ENCODE measurements at regions not wholly inside any gene's neighbourhood (a gene's known extent, or its start where the extent isn't known, plus 50 kb on each side); places are given as distances from the start of the nearest gene placed in this dataset.

- TF ChIP-seq POLR2AphosphoS5 (IDR thresholded peaks at IDR 0.05; ENCODE audit: low read depth, low read length) (no peak), TAF1 (IDR thresholded peaks at IDR 0.05; ENCODE audit: borderline replicate concordance, insufficient read depth, low read length) (no peak), SIN3A (IDR thresholded peaks at IDR 0.05; ENCODE audit: borderline replicate concordance, insufficient read depth, low read length) (no peak), FOXP2 (optimal IDR thresholded peaks at IDR 0.05; ENCODE audit: borderline replicate concordance, extremely low read depth, extremely low read length, insufficient read depth) (no peak)
- TF ChIP-seq, protein P1, sequence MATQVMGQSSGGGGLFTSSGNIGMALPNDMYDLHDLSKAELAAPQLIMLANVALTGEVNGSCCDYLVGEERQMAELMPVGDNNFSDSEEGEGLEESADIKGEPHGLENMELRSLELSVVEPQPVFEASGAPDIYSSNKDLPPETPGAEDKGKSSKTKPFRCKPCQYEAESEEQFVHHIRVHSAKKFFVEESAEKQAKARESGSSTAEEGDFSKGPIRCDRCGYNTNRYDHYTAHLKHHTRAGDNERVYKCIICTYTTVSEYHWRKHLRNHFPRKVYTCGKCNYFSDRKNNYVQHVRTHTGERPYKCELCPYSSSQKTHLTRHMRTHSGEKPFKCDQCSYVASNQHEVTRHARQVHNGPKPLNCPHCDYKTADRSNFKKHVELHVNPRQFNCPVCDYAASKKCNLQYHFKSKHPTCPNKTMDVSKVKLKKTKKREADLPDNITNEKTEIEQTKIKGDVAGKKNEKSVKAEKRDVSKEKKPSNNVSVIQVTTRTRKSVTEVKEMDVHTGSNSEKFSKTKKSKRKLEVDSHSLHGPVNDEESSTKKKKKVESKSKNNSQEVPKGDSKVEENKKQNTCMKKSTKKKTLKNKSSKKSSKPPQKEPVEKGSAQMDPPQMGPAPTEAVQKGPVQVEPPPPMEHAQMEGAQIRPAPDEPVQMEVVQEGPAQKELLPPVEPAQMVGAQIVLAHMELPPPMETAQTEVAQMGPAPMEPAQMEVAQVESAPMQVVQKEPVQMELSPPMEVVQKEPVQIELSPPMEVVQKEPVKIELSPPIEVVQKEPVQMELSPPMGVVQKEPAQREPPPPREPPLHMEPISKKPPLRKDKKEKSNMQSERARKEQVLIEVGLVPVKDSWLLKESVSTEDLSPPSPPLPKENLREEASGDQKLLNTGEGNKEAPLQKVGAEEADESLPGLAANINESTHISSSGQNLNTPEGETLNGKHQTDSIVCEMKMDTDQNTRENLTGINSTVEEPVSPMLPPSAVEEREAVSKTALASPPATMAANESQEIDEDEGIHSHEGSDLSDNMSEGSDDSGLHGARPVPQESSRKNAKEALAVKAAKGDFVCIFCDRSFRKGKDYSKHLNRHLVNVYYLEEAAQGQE (IDR thresholded peaks at IDR 0.05; ENCODE audit: insufficient read depth in 1 of 2, low read depth in 2 of 2, low read length in 2 of 2), result no peak
These were observed 58.5 kb downstream of the ARHGAP35 start for GRCh38 chr19:46919324-46919723.

- TF ChIP-seq TAF1 (IDR thresholded peaks at IDR 0.05; ENCODE audit: borderline replicate concordance, insufficient read depth, low read length), result no peak
- no peak for TF ChIP-seq FOXP2 (optimal IDR thresholded peaks at IDR 0.05; ENCODE audit: borderline replicate concordance, extremely low read depth, extremely low read length, insufficient read depth)
- TF ChIP-seq POLR2AphosphoS5 (IDR thresholded peaks at IDR 0.05; ENCODE audit: low read depth, low read length), result no peak
- no peak for TF ChIP-seq SIN3A (IDR thresholded peaks at IDR 0.05; ENCODE audit: borderline replicate concordance, insufficient read depth, low read length)
- TF ChIP-seq, protein P1 (IDR thresholded peaks at IDR 0.05; ENCODE audit: insufficient read depth in 1 of 2, low read depth in 2 of 2, low read length in 2 of 2), result no peak
These were observed 59.6 kb downstream of the ARHGAP35 start for GRCh38 chr19:46920362-46920761.

DNA sequence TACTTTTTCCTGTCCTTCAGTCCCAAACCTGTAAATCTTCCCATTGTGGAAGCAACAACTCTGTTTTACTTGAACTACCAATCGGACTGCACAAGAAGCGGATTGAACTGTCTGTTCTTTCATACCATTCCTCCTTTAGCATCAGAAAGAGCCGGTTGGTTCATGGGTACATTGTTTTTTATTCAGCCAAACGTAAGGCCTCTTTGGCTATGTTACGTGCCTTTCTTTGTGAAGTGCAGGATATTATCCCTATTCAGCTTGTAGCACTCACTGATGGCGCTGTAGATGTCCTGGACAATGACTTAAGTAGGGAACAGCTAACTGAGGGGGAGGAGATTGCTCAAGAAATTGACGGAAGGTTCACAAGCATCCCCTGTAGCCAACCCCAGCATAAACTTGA lies 60.3 kb downstream of the ARHGAP35 start:
- TF ChIP-seq SIN3A (IDR thresholded peaks at IDR 0.05; ENCODE audit: borderline replicate concordance, insufficient read depth, low read length), result no peak
- no peak for TF ChIP-seq TAF1 (IDR thresholded peaks at IDR 0.05; ENCODE audit: borderline replicate concordance, insufficient read depth, low read length)

- TF ChIP-seq SIN3A (IDR thresholded peaks at IDR 0.05; ENCODE audit: borderline replicate concordance, insufficient read depth, low read length) (no peak), TAF1 (IDR thresholded peaks at IDR 0.05; ENCODE audit: borderline replicate concordance, insufficient read depth, low read length) (no peak), FOXP2 (optimal IDR thresholded peaks at IDR 0.05; ENCODE audit: borderline replicate concordance, extremely low read depth, extremely low read length, insufficient read depth) (no peak), POLR2AphosphoS5 (IDR thresholded peaks at IDR 0.05; ENCODE audit: low read depth, low read length) (no peak)
- TF ChIP-seq, protein P1 (IDR thresholded peaks at IDR 0.05; ENCODE audit: insufficient read depth in 1 of 2, low read depth in 2 of 2, low read length in 2 of 2), result no peak
These were observed 61.7 kb downstream of the ARHGAP35 start for GRCh38 chr19:46922465-46922864.

DNA sequence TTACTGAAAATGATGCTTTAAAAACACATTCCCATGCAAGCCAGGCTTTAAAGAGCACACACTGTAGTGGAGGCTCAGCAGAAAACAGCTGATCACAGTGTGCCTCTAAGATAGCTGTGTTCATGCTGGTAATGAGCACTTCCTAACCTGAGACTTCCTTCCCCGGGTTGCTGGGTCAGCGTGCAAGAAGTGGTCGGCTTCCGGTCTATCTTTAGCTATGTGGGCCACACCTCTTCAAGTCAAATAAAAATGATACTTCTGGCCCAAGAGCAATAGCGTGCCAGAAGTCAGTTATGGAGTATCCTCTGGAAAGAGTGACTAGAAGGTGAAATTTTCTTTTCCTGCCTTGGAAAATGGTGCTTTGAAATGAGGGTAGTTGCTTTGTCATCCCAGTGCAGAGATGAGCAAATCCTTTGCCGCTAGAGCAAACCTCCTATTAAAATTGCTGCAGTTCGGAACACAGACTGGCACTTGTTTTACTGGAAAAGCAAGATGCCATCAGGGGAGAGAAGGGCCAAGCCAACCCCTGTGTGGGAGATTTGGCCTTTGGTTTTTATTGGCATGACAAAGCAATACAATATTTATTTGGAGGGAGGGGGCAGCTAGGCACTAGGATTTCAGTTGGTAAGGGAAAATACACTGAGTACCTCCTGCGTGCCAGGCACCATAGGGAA lies 64.2 kb downstream of the ARHGAP35 start:
- TF ChIP-seq, protein P1 (IDR thresholded peaks at IDR 0.05; ENCODE audit: insufficient read depth in 1 of 2, low read depth in 2 of 2, low read length in 2 of 2), result no peak
- TF ChIP-seq SIN3A (IDR thresholded peaks at IDR 0.05; ENCODE audit: borderline replicate concordance, insufficient read depth, low read length), result 0 out of 2 replicates have a peak, but pooled peaks have one; percentile 22
